Stimulated activated CD4-positive, alpha-beta T cell treated with anti-CD3 and anti-CD28 coated beads, Interleukin-1b, Interleukin-23, amount 100 ng/mL, for 1 hour (primary cell): ENCODE measurements at regions not wholly inside any gene's neighbourhood (a gene's known extent, or its start where the extent isn't known, plus 50 kb on each side); places are given as distances from the start of the nearest gene placed in this dataset.

Experiments
- DNase-seq, 2 donors: peaks; one replicate each; pipeline ENCODE4 v3.0.0-alpha.2; 2020; ENCODE audit warnings: low read depth in 2 of 2

DNA sequence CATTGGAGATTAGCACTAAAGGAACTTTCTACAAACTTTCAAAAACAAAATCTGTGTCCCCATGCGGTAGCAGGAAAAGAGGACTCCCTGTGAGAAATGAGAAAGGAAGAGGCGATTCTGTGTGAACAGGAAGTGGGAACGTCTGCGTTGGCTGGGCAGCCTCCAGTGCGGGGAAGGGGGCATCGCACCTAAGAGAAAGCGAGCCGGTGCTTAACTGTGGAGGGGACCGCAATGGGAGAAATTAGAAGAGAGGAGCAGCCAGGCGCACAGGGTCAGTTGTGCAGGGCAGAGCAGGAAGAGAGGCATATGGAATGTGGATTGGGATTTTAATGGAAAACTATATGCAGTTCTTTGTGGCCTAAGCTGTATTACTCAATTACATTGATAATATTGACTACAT is 77.4 kb upstream of the DOCK9 start:
- no peak for DNase-seq

DNA sequence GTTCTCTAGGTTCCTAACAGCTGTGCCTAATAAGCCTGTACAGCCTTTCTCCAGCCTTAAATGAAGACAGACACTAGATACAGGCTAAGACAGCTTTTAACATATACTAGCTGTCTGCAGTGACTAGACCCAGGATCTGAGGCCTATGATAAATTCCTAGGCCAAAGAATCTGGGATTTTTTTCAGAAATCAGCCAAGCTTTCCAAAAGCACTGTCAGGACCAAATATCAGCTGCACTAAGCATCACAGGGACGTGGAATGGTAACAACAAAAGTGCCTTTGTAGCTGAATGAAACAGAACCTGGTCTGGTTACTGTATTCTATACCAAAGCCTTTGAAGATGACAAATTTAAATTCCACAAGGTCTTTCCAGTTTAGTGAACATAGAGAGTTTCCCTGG is 77.9 kb upstream of the DOCK9 start:
- no peak for DNase-seq

GRCh38 chr13:99056381-99057014 is 78.6 kb upstream of the DOCK9 start:
- no peak for DNase-seq

DNA sequence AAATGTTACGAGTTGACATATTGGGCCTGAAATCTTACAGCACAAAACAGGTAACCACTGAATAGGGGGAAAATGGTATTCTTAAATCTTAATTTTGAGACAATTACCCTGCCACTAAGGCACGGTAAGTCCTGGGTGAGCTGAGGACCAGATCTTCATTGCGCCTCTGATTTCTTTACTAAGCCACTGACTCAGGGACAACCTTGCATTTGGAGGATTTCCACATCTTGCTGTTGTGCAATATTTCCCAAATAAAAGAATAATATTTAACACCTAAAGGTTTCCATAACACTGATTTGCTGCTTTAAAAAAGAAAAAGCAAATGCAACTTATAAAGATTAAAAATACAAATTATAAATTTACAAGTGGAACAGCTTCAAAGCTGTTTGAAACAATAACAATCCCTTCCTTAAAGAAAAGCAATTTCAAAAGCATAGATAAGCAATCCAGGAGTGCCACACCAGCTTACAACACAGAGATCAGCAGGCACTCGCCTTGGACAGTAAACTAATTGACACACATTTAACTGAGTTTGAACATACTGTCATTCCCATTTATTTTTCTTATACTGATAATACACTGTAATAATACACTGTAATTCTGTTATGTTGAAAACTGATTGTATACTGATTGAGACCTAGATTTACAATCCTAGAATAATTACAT is 79.6 kb upstream of the DOCK9 start:
- no peak for DNase-seq

DNA sequence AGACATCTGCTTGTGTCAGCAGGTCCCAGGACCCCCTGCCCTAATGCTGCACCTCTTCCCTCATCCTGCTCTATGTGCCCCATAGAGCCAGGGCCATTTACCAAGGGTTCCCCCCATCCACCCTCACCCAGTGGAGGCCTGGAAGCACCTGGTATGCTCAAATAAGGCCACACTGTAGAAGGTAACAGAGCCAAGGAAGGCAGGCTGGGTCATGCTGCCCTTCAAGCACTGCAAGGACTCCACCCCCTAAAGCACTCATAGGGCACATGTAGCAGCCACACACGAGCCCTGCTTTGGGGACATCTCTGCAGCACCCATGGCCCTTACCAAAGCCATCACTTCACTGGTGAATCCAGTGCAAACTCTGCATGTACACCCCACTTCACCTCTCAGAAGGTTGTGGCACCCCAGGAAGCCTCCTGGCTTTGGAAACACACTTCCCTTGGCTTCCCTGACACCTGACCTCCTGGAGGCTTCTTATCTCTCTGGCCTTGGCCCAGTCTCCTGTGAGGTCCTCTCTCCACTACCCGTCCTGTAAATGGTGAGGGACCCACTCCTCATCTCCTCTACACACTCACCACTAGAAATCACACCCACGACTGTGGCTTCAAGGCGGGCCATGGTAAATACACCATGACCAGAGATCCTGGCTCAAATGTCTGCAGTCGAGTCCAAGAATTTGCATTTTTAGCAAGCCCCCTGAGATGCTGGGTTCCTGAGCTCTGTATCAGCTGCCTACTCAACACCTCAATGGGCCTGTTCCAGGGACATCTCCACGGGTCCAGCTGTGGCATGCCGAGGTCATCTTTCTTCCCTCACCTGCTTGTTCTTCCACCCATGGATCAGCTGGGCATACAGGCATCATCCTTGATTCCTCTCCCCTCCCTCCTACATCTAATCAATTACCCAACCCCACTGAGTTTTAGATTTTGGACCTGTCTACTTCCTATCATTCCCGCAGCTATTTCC is 80.9 kb upstream of the DOCK9 start:
- no peak for DNase-seq

DNA sequence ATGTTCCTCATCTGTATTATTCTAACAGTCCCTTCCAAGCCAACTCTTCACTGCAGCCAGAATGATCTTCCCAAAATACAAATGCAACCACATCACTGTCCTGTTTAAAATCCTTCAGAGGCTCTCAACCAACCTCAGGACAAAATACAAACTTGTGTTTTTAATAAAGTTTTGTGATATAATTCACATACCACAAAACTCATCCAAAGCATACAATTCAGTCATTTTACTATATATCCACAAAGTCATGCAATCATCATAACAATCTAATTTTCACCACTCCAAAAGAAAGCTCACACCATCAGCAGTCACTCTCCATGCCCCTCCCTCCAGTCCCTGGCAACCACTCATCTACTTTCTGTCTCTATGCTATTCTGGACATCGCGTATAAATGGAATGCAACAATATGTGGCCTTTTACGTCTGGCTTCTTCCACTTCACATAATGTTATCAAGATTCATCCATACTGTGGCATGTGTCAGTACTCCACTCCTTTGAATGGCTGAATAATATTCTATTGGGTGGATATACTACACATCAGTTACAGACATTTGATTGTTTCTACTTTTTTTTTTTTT is 81.7 kb upstream of the DOCK9 start:
- DNase-seq, result no peak

DNA sequence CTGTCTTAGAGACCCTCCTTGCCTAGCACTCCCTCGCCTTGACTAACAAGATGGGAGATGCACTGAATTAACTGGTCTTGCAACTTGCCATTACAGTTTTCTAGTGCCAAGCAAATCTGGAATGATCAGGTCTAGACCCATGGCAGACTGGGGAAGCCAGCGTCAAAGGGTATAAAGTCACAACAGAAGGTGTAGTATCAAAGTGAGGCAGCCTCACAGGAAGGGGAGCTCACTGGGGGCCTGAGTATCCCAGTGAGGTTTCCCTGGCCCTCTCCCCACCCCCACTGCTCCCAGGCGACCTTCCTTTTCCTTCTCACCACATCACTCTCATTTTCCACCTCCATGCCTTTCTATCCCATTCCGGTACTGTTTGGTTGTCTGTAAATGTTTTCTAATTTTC is 83.5 kb upstream of the DOCK9 start:
- no peak for DNase-seq

GRCh38 chr13:99062593-99062992 is 84.7 kb upstream of the DOCK9 start:
- DNase-seq, result no peak

DNA sequence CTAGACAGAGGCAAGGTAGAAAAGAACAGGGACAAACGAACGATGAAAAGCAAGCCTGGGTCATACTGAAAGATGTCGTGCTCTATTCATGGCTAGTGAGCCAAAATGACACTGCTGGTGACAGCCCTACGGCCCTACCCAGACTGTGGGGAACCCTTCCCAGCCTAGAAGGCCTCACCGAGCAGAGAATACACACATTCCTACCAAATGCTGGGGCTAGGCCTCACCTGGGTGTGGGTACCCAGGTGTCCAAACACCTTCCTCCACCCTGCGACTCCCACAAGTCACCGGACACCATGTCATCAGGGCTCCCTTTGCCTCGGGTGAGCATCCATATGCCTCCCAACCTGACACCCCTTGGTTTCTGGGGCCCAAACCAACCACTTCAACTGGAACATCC is 85.3 kb upstream of the DOCK9 start:
- DNase-seq, result no peak

GRCh38 chr13:99063952-99064351 is 86.1 kb upstream of the DOCK9 start:
- no peak for DNase-seq

DNA sequence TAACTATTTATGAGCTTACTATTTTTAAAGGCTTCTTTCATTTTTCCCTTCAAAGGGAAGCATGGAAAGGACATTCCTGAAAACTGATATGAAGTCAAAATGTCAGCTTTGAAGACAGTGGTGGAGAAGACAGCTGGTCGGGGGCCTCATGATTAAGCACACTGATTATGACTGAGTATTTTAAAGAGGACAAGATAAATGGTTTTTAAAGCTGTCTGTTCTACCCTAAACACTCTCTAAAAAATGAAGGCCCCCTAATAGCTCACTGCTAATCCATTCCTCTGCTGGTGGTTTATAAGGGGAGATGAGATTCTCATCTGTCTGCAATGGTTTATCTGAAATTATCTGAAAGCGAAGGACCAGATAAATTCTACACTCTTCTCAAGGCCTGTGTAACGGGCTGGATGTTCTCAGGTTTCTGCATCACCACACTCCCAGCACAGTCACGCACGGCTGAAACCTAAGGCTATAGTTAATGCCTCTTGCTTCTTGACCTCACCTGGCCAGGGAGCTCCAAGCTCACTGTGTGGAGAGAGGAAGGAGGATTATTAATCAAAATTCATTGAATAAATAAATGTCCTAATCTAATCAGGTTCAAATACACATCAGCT is 86.9 kb upstream of the DOCK9 start:
- no peak for DNase-seq

DNA sequence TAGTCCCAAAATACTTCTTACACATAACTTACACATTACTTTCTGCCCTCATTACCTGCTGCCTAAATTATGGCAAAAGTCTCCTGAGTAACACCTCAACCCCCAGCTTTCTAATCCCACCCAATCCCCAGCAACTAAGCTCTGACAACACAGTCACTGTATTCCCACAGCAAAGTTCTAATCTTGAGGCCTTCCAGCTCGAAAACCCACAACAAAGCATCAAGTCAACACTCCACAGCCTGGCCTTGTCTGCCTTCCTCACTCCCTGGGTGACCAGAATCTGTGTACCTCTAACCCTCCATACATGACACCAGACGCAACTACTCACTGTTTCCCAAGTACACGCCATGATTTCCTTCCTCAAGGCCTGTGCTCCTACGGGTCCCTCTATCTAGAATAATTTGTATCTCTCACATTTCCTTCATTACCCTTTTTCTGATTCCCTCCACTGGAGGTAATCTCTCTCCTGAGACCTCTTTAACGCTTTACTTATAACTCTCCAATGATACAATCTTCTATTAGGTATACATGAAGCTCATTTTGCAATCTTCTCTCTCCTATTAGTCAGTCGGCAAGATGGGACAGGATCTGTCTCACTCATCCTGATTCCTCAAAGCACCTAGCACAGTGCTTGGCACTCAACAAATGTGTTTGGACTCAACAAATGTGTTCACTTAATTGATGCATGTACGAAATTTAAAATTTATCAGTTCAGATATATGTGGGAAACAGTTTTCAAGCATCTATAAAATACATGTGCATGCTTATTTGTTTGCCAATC is 87.6 kb upstream of the DOCK9 start:
- no peak for DNase-seq

- DNase-seq, result no peak
These were observed 88.4 kb upstream of the DOCK9 start for GRCh38 chr13:99066219-99066618.

DNA sequence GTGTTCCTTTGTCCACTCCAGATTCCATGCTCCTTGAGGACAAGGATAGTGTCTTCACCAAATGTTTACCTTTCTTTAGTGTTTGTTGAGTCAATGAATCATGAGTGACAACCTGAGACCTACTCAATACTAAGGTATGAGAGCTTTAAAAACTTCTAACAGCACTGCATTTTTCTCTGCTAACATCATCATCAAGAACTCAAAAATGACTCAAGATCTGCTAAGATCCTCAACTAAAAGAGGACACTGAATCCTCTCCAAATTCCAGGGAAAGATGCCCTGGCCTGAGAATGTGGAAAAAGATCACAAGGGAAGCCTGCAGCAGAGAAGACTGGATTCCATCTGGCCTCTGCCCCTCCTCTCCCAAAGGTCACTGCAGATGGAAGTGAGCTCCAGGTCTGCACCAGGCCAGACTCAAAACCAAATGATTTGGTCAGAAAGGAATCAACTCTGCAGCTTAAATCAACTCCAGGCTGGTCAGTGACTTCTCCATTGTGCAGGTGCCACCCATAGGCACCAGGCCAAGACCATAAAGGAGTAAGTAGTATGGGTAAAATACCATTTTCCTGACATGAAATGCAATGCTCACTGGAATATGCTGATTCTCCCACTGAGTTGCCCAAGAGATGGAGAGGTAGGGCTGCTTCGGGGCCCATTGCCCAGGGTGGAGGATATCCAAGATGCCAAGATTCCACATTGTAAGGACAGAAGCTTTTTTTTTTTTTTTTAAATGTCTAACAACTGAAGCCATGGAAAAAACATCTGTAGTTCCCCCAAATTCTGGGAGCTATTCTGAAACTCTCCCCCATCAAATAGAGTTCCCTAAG is 89.5 kb upstream of the DOCK9 start:
- DNase-seq, result no peak

- DNase-seq, result no peak
These were observed 93.3 kb upstream of the DOCK9 start for GRCh38 chr13:99071211-99071610.

GRCh38 chr13:99071666-99072065 is 93.8 kb upstream of the DOCK9 start:
- no peak for DNase-seq

DNA sequence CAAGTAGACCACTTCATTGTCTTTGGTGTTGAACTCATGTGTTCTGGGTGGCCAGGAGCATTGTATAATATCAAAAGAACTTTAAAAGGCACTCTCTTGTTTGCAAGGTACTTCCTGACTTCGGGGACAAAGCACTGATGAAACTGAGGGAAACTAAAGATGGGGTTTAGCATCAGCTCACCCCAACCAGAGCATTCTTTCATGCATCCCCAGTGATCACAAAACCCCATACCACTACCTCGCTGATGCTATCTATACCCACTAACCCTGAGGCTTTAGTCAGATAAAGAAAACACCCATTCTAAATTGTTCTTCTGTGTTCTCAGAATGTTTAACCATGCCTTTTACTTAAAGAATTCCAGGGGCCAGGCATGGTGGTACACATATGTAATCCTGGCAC is 94.5 kb upstream of the DOCK9 start:
- DNase-seq, result no peak

- DNase-seq, result no peak
These were observed 95.1 kb upstream of the DOCK9 start for GRCh38 chr13:99072941-99073340.

GRCh38 chr13:99074693-99075092 is 96.8 kb upstream of the DOCK9 start:
- no peak for DNase-seq
